Erythroblast (primary cell): ENCODE measurements at regions not wholly inside any gene's neighbourhood (a gene's known extent, or its start where the extent isn't known, plus 50 kb on each side); places are given as distances from the start of the nearest gene placed in this dataset.

Experiments
- DNase-seq, 2 experiments: peaks; one replicate each; lab custom pipeline; 2025; lab: John Stamatoyannopoulos, UW
- GATA1 ChIP-seq: IDR thresholded peaks from 2 replicates; pipeline ENCODE4 v1.6.1; 2011; ENCODE audit warnings: low read depth, mild to moderate bottlenecking, control low read depth, low read length, moderate library complexity
- POLR2A ChIP-seq: IDR thresholded peaks from 2 replicates; pipeline ENCODE4 v1.6.1; 2011; ENCODE audit warnings: mild to moderate bottlenecking, low read length

GRCh38 chr15:29557171-29557570, 265.1 kb downstream of the TJP1 start:
- no peak for DNase-seq
- no peak for TF ChIP-seq GATA1
- no peak for TF ChIP-seq POLR2A

DNA sequence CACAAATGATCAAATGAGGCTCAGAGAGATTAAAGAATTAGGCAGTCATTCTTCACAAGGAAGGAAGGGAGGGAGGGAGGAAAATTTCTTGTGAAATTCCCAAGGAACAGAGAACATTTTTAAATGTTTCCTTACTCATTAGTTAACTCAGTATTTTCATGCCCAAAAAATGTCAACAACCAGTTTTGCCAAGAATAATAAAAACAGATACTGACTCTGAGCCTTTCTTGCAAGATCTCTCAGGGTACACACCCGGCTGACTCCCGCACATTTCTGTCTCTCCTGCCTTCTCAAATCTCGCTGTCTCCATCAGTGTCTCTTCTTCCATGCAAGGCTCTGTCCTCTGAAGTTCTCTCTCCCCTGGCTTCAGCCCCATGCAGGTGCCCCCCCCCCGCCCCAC, 265.9 kb downstream of the TJP1 start:
- DNase-seq = no peak
- no peak for TF ChIP-seq GATA1
- no peak for TF ChIP-seq POLR2A

DNA sequence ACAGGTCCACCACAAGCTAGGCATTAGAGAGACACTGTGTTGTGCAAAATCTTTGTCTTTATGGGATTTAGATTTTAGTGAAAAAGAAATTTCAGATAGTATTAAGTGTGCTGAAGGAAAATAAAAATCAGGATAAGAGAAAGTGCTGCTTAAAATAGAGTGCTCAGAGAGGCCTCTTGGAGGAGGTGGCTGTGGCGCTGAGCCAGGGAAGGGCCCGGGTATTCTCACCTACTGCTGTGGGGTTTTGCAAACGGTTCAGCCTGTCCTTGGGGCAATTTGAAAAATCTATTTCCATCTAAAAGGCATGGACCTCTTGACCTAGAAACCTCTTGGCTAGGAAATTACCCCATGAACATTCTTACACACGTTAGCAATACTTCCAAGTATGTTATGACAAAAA, 267.7 kb downstream of the TJP1 start:
- no peak for DNase-seq

DNA sequence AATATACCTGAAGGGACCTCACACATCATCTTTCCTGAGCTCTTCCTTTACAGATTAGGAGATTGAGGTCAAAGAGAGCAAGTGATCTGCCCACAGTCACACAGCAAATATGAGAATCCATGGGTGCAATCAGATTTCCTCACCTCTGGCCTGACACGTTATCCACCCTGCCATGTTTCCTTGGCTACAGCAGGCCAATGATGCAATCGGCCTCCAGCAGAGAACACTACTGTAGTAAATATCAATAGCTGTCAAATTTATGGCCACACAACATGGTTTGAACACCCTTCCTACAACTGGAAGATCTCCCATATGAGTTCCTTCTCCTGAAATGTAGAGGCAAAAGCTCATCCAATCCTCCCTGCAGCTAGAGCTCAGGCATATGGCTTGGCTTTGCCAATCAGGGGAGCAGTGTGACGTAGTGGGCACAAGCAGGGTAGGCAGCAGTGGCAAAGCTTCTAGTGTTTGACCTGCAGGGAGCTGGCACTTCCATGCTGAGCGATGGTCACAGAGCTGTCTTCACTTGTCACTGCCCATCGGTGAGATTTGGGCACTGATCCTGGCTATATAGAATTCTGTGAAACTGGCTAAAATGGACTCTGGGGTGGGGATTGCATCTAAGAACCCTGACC, 271.3 kb downstream of the TJP1 start:
- TF ChIP-seq POLR2A = no peak
- DNase-seq = no peak

More for the DNA sequence above, 267.7 kb downstream of the TJP1 start:
- TF ChIP-seq GATA1 (no peak), POLR2A (no peak)

GRCh38 chr15:29548006-29548405, 274.3 kb downstream of the TJP1 start:
- no peak for TF ChIP-seq POLR2A
- no peak for TF ChIP-seq GATA1
- no peak for DNase-seq

DNA sequence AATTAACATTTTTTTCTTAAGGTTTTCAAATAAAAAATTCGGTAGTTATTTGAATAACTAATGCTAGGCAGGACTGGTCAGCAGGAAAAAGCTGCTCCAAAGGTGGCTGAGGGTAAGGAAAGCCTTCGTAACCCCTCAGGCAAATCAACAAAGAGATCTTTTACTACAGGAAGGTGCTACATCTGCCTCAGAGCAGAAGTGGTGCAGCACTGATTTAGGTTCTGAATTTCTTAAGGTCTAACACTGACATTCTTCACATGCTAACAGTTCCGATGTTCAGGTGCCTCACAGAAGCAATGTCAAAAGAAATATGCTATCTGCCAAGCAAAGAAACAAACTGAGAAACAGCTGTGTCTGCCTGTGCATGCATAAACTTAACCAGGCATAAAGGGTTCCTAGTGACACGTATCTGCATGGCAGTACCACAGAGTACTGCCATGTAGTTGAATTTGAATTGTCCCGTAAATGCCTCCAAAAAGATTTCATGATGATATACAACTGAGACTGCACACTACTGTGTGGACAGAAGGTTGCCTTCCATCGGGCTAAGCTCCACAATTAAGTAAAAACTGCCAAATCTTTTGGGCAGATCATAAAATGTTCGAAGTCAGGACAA, 275.0 kb upstream of the NSMCE3 start:
- DNase-seq = no peak
- TF ChIP-seq GATA1 (no peak), POLR2A (no peak)

DNA sequence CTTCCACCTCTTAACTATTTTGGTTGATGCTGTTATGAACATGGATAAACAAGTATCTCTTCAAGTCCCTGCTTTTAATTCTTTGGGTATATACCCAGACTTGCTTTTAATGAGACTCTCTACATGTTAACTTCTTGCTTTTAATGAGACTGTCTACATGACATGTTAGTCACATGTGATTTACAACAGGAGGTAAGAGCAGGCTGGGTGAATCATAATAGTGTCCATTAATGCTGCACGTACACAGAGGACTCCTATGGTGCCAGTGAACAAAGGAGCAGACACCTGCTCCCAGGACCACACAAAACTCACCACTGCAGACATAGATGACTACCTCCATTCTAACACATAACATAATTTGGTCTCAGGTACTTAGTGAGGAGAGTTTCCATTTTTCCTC, 273.4 kb upstream of the NSMCE3 start:
- TF ChIP-seq POLR2A (no peak), GATA1 (no peak)
- no peak for DNase-seq

DNA sequence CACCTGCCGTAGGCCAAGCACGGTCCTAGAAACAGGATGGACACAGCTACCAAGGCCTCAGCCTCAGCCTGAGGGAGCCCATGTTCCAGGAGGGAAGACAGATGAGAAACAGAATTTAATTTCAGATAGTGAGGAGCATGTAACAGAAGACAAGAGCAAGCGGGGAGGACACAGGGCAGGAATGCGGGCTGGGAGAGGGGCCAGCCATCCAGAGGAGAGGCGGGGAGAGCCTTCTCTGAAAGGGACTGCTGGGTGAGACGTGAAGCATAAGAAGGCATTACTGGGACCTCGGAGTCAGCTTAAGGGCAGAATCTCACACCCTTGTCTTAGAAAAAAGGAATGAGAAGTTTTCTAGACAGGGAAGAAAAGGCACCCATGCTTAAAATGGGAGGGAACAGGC, 271.7 kb upstream of the NSMCE3 start:
- no peak for DNase-seq
- TF ChIP-seq GATA1 = no peak
- TF ChIP-seq POLR2A = no peak

GRCh38 chr15:29540479-29540878, 270.9 kb upstream of the NSMCE3 start:
- DNase-seq = no peak
- no peak for TF ChIP-seq POLR2A
- TF ChIP-seq GATA1 = no peak

DNA sequence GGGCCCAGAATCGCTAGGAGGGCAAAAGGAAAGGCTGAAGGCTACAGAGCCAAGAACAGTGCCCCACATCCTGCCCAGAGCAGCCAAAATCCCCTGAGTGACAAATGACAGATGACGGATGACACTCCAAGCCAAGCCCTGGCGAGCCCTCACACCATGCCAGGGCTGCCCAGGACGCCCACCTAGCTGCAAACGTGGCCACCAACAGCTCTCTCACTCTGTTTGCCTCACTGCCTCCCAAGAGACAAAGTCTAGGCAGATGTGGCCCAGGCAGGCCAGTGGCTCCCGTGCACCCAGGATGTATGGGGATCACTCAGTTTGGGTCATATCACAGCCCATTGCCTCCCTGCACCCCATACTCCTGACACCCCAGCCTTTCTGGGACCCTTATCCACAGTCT, 270.1 kb upstream of the NSMCE3 start:
- DNase-seq = no peak
- TF ChIP-seq GATA1 = no peak
- no peak for TF ChIP-seq POLR2A

GRCh38 chr15:29538044-29538443, 268.4 kb upstream of the NSMCE3 start:
- no peak for DNase-seq
- TF ChIP-seq POLR2A = no peak
- no peak for TF ChIP-seq GATA1

DNA sequence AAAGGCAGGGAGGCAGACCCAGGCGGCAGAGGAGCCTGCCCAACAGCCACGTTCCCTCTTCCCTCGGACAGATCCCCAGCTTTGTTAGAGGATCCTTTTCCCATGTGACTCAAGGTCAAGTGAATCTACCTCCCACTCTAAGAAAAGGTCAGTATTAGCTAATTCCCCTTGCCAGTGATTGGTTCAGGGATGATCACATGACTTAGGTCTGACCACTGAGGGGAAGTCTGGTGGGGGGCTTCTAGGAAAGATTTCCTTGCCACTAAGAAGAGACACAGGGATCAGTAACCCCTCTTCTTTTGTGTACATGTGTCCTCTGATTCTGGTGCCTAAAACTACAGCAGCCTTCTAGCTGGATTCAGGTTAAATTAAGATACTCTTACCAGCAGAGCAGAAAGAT, 266.3 kb upstream of the NSMCE3 start:
- TF ChIP-seq GATA1 (no peak), POLR2A (no peak)
- no peak for DNase-seq

DNA sequence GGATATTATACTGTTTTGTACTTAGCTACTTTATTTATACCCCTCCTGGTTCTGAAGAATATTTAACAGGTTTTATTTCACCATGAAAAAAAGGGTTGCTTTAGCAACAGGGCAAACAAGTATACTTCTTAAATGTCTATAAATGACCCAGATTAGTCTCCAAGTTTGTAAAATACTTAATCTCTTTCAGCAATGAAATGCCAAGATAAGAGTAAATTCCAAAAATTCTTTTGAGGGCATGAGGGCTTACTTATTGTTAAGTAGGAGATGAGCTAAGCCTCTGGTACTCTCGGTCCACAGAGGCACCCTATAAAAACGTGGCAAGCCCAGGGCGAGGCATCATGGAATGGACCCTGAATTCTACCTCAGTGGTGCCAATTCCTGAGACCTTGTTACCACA, 264.8 kb upstream of the NSMCE3 start:
- TF ChIP-seq POLR2A = no peak
- TF ChIP-seq GATA1 = no peak
- DNase-seq = no peak

DNA sequence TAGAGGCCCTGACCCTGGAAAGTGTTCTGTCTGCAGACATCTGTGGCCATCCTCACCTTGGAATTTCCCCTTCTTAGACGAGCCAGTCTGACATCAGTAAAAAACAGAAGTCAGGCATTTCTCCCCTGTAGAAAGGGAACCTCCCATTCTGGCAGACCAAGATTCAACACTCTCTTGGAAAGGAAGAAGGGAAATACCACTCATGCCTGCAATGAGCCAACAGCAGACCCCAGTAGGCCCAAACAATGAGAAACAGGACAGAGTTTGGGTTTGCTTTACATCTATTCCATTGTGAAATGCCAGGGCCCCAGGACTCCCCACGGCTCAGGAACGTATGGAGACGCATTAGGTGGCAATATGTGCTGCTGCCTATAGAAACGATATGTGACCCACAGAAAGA, 264.0 kb upstream of the NSMCE3 start:
- TF ChIP-seq GATA1 (no peak), POLR2A (no peak)
- DNase-seq = no peak

- no peak for DNase-seq
- TF ChIP-seq POLR2A (no peak), GATA1 (no peak)
These were observed 262.7 kb upstream of the NSMCE3 start for GRCh38 chr15:29532296-29532695.
